Panc1 (cell line): ENCODE measurements at regions not wholly inside any gene's neighbourhood (a gene's known extent, or its start where the extent isn't known, plus 50 kb on each side); places are given as distances from the start of the nearest gene placed in this dataset.

Experiments used
- ATAC-seq: fragments of 200-7000 bp; cut with Tn5 transposase; 2 replicates; pipeline ENCODE4 v1.9.1; 2020; ENCODE audit warnings: mild to moderate bottlenecking, moderate library complexity
- BruUV-seq: library from RNA; stranded (reverse); fragments of 400-500 nt; replicated peaks from 2 replicates; lab custom pipeline; 2021; lab: Mats Ljungman, UMichigan
- CTCF ChIA-PET: fragments of 300-600 bp; sonication (Branson Sonifier 250); formaldehyde crosslinking; loops from one replicate; lab custom pipeline; 2022; ENCODE audit warnings: antibody characterized with exemption; lab: Charles Lee
- POLR2A ChIA-PET: fragments of 300-600 bp; sonication (Branson Sonifier 250); formaldehyde crosslinking; loops from one replicate; lab custom pipeline; 2022; ENCODE audit warnings: antibody characterized with exemption; lab: Charles Lee
- DNase-seq: peaks from one replicate; pipeline ENCODE4 v3.0.0-alpha.2; 2010; ENCODE audit warnings: low read depth, low spot score
- H3K27ac ChIP-seq: 2 replicates; pipeline ENCODE4 v1.5.1; 2011; ENCODE audit warnings: mild to moderate bottlenecking, low read length, inconsistent platforms
- H3K27me3 ChIP-seq: fragments of 200-500 bp; sonication (Bioruptor generic); 2 replicates; pipeline ENCODE4 v1.6.0; 2014; ENCODE audit warnings: low read length, inconsistent platforms; ENCODE audit not compliant: control insufficient read depth, insufficient read depth
- H3K36me3 ChIP-seq: fragments of 200-500 bp; sonication (Bioruptor generic); 2 replicates; pipeline ENCODE4 v1.5.1; 2014; ENCODE audit warnings: inconsistent platforms, mild to moderate bottlenecking, low read length, moderate library complexity; ENCODE audit not compliant: control insufficient read depth, insufficient read depth
- H3K4me1 ChIP-seq: 2 replicates; pipeline ENCODE4 v1.5.1; 2011; ENCODE audit warnings: inconsistent platforms, mild to moderate bottlenecking, low read length, moderate library complexity; ENCODE audit not compliant: control insufficient read depth, insufficient read depth
- H3K4me3 ChIP-seq, 2 experiments: 2 replicates each; pipeline ENCODE4 v1.5.1; 2011 to 2012; ENCODE audit warnings: low read depth in 2 of 2, low read length in 2 of 2, mild to moderate bottlenecking in 2 of 2, inconsistent platforms in 1 of 2, moderate library complexity in 1 of 2
- H3K9me3 ChIP-seq: fragments of 200-500 bp; sonication (Bioruptor generic); 2 replicates; pipeline ENCODE4 v1.5.1; 2014; ENCODE audit warnings: low read depth, mild to moderate bottlenecking, inconsistent platforms, low read length, moderate library complexity; ENCODE audit not compliant: control insufficient read depth, insufficient read depth
- CTCF ChIP-seq: fragments of 450-650 bp; IDR thresholded peaks from 2 replicates; pipeline ENCODE4 v1.5.1; 2017; ENCODE audit warnings: mild to moderate bottlenecking
- POLR2AphosphoS5 ChIP-seq: IDR thresholded peaks from 2 replicates; pipeline ENCODE4 v1.6.1; 2012; ENCODE audit warnings: mild to moderate bottlenecking, low read depth, low read length, moderate library complexity
- REST ChIP-seq, 2 experiments: IDR thresholded peaks; 2 replicates each; pipeline ENCODE4 v1.6.1; 2011 to 2012; ENCODE audit warnings: low read depth in 2 of 2, control low read depth in 1 of 2, low read length in 1 of 2, mild to moderate bottlenecking in 1 of 2, moderate library complexity in 1 of 2; ENCODE audit not compliant: insufficient read depth in 1 of 2
- SIN3A ChIP-seq: IDR thresholded peaks from 2 replicates; pipeline ENCODE4 v1.6.1; 2012; ENCODE audit warnings: low read depth, mild to moderate bottlenecking, low read length, moderate library complexity, borderline replicate concordance; ENCODE audit not compliant: insufficient read depth
- TCF7L2 ChIP-seq: IDR thresholded peaks from 2 replicates; pipeline ENCODE4 v1.6.1; 2011; ENCODE audit warnings: mild to moderate bottlenecking, low read depth, low read length, inconsistent platforms
- in situ Hi-C: cut with HindIII; loops from 2 replicates; pipeline ENCODE4 v1.10.0; 2016; ENCODE audit warnings: low sequenced_read_pairs, low pct_unique_long_range_greater_than_20kb
- intact Hi-C: fragments of 100-400 bp; cut with micrococcal nuclease; formaldehyde crosslinking; loops from one replicate; pipeline ENCODE4 v1.10.0; 2022; ENCODE audit not compliant: unreplicated experiment

- no peaks in the 10 kb centered on the region for H3K4me1 ChIP-seq
- H3K4me3 ChIP-seq, result no peak overlapping the region
- intact Hi-C loops, result no loop called here
- DNase-seq (no peak), ATAC-seq (no peak)
- BruUV-seq, result no TSS peak
- no peak overlapping the region for H3K27ac ChIP-seq
- no peaks in the 10 kb centered on the region for H3K36me3 ChIP-seq
- POLR2A ChIA-PET, result no interaction called here
- in situ Hi-C loops, result no loop called here
- TF ChIP-seq TCF7L2, result no peak
- no peak for TF ChIP-seq REST (IDR thresholded peaks at IDR 0.05; ENCODE audit: insufficient read depth in 1 of 2, low read depth in 2 of 2, low read length in 1 of 2)
- TF ChIP-seq POLR2AphosphoS5, result no peak
- TF ChIP-seq SIN3A, result no peak
- no peak for TF ChIP-seq CTCF
- CTCF ChIA-PET, result no interaction called here
- no peaks in the 10 kb centered on the region for H3K27me3 ChIP-seq
- no peaks in the 10 kb centered on the region for H3K9me3 ChIP-seq
Measured at GRCh38 chr6:169045486-169045885, 208.2 kb downstream of the THBS2 start.

GRCh38 chr6:169044381-169045230, 209.0 kb downstream of the THBS2 start:
- H3K27ac ChIP-seq, result no peak overlapping the region
- H3K36me3 ChIP-seq, result no peaks in the 10 kb centered on the region
- no peak for ATAC-seq
- H3K4me3 ChIP-seq, result no peak overlapping the region
- no peaks in the 10 kb centered on the region for H3K9me3 ChIP-seq
- in situ Hi-C loops (no loop called here), intact Hi-C loops (no loop called here)
- no TSS peak for BruUV-seq
- ChIA-PET CTCF (interaction anchor here (0.6 to 0.8 kb wide), 2 partner anchors 90 to 721 kb away, joined by 3 read pairs; no protein-coding TSS in a partner anchor), POLR2A (no interaction called here)
- H3K4me1 ChIP-seq, result no peaks in the 10 kb centered on the region
- DNase-seq, result no peak
- no peaks in the 10 kb centered on the region for H3K27me3 ChIP-seq
- TF ChIP-seq REST (IDR thresholded peaks at IDR 0.05; ENCODE audit: insufficient read depth in 1 of 2, low read depth in 2 of 2, low read length in 1 of 2) (no peak), POLR2AphosphoS5 (no peak), TCF7L2 (no peak), SIN3A (no peak), CTCF (no peak)
